GM23338 (cell line): ENCODE measurements at regions not wholly inside any gene's neighbourhood (a gene's known extent, or its start where the extent isn't known, plus 50 kb on each side); places are given as distances from the start of the nearest gene placed in this dataset.

Experiments used
- CREB1 ChIP-seq: fragments of 250-450 bp; sonication (Bioruptor Pico); IDR thresholded peaks from 2 replicates; pipeline ENCODE4 v1.5.0; 2020; ENCODE audit warnings: low read depth, mild to moderate bottlenecking, moderate library complexity
- EZH2 ChIP-seq: fragments of 200-600 bp; sonication (generic); IDR thresholded peaks from one replicate; pipeline ENCODE4 v1.8.0; 2017; ENCODE audit warnings: antibody characterized with exemption, mild to moderate bottlenecking, low read depth; ENCODE audit not compliant: unreplicated experiment
- EZH2phosphoT487 ChIP-seq: fragments of 200-600 bp; sonication (generic); IDR thresholded peaks from one replicate; pipeline ENCODE4 v1.8.1; 2018; ENCODE audit warnings: antibody characterized with exemption; ENCODE audit not compliant: unreplicated experiment
- JUNB ChIP-seq: IDR thresholded peaks from one replicate; pipeline ENCODE4 v1.6.1; 2016; ENCODE audit warnings: antibody characterized with exemption; ENCODE audit not compliant: unreplicated experiment
- NANOG ChIP-seq: IDR thresholded peaks from 2 replicates; pipeline ENCODE4 v1.6.1; 2016; ENCODE audit warnings: antibody characterized with exemption, borderline replicate concordance
- POLR2AphosphoS5 ChIP-seq: IDR thresholded peaks from 2 replicates; pipeline ENCODE4 v1.6.1; 2016; ENCODE audit warnings: antibody characterized with exemption, low read depth
- ZNF114 ChIP-seq: fragments of 250-450 bp; sonication (Bioruptor Pico); IDR thresholded peaks from 2 replicates; pipeline ENCODE4 v1.5.0; 2020; ENCODE audit warnings: mild to moderate bottlenecking, moderate library complexity
- ZNF331 ChIP-seq: fragments of 250-450 bp; sonication (Bioruptor Pico); IDR thresholded peaks from 2 replicates; pipeline ENCODE4 v1.5.0; 2020; ENCODE audit warnings: low read depth, mild to moderate bottlenecking, moderate library complexity
- TF ChIP-seq, protein P1 (sequence below), 2 experiments: fragments of 200-600 bp in 1 of 2; sonication (generic) in 1 of 2; conservative IDR thresholded peaks; 2 replicates each; pipeline versions ENCODE4 v1.5.1 to v1.6.1; 2016 to 2017; ENCODE audit warnings: antibody characterized with exemption in 2 of 2, low read depth in 2 of 2, mild to moderate bottlenecking in 2 of 2, moderate library complexity in 1 of 2
- TF ChIP-seq, protein P2 (sequence below): IDR thresholded peaks from one replicate; pipeline ENCODE4 v1.6.1; 2018; ENCODE audit warnings: antibody characterized with exemption; ENCODE audit not compliant: unreplicated experiment

DNA sequence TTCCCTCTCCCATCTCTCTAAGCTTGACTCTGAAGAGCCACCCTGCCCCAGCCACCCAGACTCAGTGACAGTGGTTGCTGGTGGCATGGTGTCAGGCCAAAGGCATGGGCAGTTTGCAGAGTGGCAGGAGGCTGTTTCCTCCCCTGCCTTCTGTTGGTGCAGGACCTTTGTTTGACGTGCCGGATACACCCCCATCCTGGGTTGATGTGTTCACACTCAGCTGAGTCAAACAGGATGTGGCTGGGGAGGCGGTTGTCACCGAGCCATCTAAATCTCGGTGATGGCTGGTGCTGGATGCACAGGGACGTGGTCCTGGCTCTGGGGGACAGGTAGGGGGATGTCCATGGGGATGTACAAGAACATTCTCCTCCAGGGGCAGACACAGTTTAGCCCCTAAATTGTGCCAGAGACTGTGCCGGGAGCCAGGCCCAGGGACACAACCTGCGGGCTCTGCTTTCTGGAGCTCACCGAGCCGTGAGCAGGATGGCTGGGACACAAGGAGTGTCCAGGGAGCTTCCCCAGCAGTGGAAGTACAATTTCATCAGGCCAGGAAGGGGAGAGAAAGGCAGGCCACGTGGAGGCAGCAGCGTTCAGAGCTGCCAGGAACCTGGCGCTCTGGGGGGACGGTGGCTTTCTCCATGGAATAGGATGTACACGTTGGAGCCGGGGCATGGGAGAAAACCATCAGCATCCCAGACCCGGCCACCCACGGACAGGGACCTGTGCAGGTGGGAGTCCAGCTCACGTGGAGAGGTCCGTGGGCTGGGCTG, 264.2 kb downstream of the SEC14L1 start:
- no peak for TF ChIP-seq POLR2AphosphoS5
- TF ChIP-seq, protein P1, sequence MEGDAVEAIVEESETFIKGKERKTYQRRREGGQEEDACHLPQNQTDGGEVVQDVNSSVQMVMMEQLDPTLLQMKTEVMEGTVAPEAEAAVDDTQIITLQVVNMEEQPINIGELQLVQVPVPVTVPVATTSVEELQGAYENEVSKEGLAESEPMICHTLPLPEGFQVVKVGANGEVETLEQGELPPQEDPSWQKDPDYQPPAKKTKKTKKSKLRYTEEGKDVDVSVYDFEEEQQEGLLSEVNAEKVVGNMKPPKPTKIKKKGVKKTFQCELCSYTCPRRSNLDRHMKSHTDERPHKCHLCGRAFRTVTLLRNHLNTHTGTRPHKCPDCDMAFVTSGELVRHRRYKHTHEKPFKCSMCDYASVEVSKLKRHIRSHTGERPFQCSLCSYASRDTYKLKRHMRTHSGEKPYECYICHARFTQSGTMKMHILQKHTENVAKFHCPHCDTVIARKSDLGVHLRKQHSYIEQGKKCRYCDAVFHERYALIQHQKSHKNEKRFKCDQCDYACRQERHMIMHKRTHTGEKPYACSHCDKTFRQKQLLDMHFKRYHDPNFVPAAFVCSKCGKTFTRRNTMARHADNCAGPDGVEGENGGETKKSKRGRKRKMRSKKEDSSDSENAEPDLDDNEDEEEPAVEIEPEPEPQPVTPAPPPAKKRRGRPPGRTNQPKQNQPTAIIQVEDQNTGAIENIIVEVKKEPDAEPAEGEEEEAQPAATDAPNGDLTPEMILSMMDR (conservative IDR thresholded peaks at IDR 0.05; ENCODE audit: low read depth in 2 of 2), result 0 out of 4 replicates have a peak, but pooled peaks of 1 of the 2 experiments have one; percentile 5
- no peak for TF ChIP-seq EZH2
- no peak for TF ChIP-seq JUNB
- no peak for TF ChIP-seq EZH2phosphoT487
- TF ChIP-seq, protein P2, sequence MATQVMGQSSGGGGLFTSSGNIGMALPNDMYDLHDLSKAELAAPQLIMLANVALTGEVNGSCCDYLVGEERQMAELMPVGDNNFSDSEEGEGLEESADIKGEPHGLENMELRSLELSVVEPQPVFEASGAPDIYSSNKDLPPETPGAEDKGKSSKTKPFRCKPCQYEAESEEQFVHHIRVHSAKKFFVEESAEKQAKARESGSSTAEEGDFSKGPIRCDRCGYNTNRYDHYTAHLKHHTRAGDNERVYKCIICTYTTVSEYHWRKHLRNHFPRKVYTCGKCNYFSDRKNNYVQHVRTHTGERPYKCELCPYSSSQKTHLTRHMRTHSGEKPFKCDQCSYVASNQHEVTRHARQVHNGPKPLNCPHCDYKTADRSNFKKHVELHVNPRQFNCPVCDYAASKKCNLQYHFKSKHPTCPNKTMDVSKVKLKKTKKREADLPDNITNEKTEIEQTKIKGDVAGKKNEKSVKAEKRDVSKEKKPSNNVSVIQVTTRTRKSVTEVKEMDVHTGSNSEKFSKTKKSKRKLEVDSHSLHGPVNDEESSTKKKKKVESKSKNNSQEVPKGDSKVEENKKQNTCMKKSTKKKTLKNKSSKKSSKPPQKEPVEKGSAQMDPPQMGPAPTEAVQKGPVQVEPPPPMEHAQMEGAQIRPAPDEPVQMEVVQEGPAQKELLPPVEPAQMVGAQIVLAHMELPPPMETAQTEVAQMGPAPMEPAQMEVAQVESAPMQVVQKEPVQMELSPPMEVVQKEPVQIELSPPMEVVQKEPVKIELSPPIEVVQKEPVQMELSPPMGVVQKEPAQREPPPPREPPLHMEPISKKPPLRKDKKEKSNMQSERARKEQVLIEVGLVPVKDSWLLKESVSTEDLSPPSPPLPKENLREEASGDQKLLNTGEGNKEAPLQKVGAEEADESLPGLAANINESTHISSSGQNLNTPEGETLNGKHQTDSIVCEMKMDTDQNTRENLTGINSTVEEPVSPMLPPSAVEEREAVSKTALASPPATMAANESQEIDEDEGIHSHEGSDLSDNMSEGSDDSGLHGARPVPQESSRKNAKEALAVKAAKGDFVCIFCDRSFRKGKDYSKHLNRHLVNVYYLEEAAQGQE, result no peak
- TF ChIP-seq ZNF331 (CRISPR knock-in tag), result no peak
- TF ChIP-seq CREB1 (CRISPR knock-in tag), result no peak
- no peak for TF ChIP-seq ZNF114 (CRISPR knock-in tag)
- TF ChIP-seq NANOG, result no peak
